NCI-H526 treated with DMSO at 0.1 percent for 48 hours (cell line): ENCODE measurements at regions not wholly inside any gene's neighbourhood (a gene's known extent, or its start where the extent isn't known, plus 50 kb on each side); places are given as distances from the start of the nearest gene placed in this dataset.
"Not testable (repeated sequence)": the region's sequence is repeated elsewhere in the genome, so short reads cannot be mapped to it uniquely, and the experiment has no call there.

Experiments
- DNase-seq: peaks from one replicate; lab custom pipeline; 2025; lab: John Stamatoyannopoulos, UW

DNA sequence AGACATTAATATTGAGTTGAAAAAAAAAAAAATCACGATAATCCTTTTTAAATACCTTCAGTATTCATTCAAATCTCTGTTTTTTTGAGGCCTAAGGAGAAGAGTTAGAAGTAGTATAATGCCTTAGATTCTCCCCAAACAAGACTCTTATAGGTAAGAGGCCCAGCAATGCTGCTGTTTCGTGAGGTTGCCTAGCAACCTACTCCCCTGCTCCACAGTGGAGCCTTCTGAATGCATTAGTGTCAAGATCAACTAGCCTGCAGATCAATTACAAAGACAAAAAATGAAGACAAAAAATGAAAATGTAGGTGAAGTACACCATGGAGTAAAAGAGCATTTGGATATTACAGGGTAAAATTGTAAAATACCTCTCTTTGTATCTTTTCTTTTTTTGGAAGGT lies 229.8 kb upstream of the LUZP2 start:
- DNase-seq = no peak

DNA sequence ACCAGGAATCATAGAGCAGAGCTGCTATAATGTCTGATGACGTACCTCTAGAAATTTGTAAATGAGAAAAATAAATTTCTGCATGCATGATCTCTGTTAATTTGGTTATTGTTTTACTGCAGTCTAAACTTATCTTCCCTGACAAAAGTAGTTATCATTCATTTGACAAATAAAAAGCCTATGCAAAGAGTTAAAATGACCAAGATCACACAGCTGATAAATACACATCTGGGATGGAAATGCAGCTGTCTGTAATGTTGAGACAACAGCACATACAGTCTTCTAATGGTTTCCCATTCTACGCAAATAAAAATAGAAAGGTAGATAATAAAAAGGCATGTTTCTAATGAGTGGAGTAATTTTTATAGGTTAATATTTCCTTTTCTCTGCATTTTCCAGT lies 225.1 kb upstream of the LUZP2 start:
- no peak for DNase-seq

DNA sequence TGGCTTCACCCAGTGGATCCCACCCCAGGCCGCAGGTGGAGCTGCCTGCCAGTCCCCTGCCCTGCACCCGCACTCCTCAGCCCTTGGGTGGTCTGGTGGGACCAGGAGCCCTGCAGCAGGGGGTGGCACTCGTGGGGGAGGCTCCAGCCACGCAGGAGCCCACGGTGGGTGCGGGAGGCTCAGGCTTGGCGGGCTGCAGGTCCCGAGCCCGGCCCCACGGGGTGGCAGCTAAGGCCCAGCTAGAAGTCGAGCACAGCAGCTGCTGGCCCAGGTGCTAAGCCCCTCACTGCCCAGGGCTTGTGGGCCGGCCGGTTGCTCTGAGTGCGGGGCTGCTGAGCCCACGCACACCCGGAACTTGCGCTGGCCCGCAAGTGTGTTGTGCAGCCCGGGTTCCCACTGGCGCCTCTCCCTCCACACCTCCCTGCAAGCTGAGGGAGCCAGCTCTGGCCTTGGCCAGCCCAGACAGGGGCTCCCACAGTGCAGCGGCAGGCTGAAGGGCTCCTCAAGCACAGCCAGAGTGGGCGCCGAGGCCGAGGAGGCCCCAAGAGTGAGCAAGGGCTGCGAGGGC lies 222.6 kb upstream of the LUZP2 start:
- not testable (repeated sequence) for DNase-seq

GRCh38 chr11:24286238-24286637 lies 210.6 kb upstream of the LUZP2 start:
- no peak for DNase-seq

GRCh38 chr11:24289301-24289700 lies 207.6 kb upstream of the LUZP2 start:
- no peak for DNase-seq

DNA sequence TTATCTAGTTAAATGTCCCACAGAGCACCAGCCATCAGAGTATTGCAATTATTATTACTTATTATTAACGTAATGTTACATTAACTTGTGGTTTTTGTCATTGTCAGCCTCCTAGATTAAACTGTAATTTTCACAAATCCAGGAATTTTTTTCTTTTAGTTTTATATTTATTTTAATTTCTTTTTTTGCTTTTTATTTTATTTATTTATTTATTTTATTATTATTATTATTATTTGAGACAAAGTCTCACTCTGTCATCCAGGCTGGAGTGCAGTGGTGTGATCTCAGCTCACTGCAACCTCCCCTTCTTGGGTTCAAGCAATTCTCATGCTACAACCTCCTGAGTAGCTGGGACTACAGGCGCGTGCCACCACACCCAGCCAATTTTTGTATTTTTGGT lies 202.9 kb upstream of the LUZP2 start:
- no peak for DNase-seq

GRCh38 chr11:24295360-24295759 lies 201.5 kb upstream of the LUZP2 start:
- DNase-seq = no peak

DNA sequence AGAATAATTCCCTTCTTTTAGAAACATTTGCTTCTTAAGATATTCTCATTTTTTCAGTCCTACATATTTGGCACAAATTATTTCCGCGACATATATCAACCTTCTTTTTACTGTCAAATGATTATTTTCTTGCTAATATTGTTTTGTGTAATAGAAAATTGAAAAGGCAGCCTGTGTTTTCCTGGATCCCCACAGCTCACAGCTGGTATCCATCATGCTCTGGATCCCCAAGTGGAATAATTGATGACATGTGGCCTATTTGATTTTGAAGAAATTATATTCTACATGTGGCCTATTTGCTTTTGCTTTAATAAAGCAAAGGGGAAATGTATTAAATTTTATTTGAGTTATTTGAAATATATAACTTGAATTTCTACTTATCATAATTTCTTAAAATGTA lies 199.4 kb upstream of the LUZP2 start:
- no peak for DNase-seq

- DNase-seq = no peak
Observed at GRCh38 chr11:24298146-24298545, 198.7 kb upstream of the LUZP2 start.

DNA sequence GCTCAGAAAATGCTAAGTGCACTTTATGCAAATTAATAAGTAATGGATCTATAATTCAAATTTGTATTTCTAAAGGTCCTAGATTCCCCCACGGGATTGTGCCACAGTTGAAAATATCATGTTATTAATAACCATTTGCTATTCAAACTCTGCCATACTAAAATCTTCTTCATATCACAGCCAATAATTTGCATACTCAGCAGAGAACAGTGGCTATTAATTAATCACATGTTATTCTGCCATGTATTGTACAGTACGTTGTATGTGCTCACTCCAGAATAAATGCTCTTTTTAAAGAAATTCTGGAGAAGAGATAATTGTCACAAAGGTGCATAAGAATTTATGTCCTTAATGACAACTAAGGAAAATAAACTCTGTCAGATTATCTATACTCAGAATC lies 184.9 kb upstream of the LUZP2 start:
- DNase-seq = no peak

GRCh38 chr11:24312464-24313238 lies 184.2 kb upstream of the LUZP2 start:
- DNase-seq = no peak

DNA sequence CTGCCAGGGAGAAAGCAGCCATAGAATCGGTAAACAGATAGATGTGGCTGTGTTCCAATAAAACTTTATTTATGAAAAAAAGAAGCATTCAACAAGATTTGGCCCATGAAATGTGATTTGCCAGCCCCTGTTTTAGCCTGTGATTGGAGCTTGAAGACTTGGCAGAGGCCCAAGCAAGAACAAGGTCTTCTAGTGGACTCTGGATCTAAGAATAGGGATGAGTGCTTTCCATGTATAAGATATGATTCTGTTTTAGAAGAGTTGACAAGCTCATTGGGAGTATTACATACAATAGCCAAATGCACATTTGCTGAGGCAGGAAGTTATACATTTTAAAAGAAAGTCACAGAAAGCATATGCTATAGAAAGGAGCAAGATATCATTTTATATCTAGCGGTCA lies 175.6 kb upstream of the LUZP2 start:
- no peak for DNase-seq

DNA sequence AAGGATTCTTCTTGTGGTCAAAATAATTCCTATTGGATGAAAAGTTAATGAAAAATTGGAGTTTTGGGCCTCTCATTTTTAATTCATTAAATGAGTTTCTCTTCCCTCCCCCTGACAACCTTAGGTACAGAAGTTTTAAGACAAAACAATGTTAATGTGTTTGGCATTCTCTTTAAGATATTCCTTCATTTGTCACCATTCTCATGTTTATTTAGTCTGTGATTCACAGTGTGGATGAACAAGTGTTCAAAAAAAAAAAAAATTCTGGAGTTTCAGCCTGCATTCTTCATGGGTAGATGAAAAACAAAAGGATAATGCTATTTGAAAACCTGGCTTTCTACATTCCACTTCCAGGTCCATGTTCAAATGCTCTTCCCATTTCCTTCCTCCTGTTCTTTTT lies 172.6 kb upstream of the LUZP2 start:
- no peak for DNase-seq

DNA sequence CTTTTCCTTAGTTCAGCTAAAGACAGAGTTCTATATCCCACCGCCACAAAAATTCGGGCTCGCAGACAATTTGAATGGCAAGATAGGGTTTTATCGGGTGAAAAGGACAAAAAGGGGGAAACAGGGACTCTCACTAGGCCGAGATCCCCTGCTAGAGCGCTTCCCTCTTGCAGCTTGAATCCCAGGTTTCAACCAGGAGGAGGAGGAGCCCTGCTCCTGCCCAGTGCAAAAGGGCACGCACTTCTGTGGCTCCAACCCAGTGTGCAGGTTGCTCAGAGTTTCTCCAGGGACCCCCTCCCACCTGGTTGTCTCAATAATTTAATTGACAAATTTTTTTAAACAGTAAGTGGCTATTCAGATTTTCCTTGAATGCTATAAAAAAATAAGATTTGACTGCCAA lies 152.6 kb upstream of the LUZP2 start:
- DNase-seq = no peak

DNA sequence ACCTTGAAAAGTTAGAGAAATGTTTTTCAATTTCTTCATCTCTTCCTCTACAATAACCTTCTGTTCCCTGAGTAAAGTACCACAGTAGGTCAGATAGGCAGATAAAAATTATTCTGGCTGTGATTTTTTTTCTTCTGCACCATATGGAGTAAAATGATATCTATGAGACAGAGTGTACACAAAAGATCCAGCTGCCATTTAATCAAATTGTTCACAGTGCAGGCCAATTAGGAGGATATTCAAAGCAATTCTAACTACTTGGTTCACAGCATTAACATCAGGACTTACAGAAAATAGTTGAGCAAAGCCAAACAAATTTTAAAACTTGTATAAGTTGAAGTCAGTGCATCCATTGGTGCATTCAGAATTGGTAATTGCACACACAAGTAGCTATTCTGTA lies 147.9 kb upstream of the LUZP2 start:
- no peak for DNase-seq

GRCh38 chr11:24351179-24351578 lies 145.7 kb upstream of the LUZP2 start:
- DNase-seq = no peak

GRCh38 chr11:24356501-24356900 lies 140.4 kb upstream of the LUZP2 start:
- DNase-seq = no peak

DNA sequence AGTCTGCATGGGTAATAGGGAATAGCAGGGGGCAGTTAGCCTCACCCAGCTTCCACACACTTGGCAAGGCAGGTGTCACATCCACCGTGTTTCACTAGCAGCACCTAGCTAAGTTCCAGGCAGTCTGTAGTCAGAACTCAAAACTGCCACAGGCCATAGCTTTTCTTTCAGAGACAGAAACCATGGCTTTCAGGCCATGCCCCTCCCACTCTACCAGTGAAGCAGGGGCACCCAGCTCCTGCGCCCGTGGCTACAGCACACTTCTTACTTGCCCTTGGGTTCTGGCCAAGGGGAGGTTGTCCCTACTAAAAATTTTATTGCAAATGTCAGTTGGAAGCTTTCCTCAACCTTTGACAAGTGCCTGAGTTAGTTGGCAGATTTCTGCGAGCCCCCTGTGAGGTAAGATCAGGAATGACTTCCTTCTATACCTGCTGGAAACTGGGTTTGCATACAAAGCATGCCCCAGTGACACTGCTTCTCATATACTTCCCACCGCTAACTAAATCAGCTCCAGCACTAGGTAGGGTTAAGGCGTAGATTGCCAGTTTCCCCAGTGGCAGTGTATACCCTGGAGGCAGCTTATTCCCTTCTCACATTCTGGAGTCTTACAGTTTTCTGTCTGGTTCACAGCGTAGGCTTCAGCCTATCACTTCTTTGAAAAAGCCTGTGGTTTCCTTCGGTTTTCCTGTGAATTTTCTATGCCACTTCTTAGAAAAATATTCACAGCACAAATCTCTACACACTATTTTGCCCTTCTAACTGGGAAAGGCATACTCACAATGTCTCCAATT lies 139.0 kb upstream of the LUZP2 start:
- DNase-seq = no peak

GRCh38 chr11:24372491-24372890 lies 124.4 kb upstream of the LUZP2 start:
- no peak for DNase-seq

- no peak for DNase-seq
Observed at GRCh38 chr11:24373516-24373915, 123.3 kb upstream of the LUZP2 start.

DNA sequence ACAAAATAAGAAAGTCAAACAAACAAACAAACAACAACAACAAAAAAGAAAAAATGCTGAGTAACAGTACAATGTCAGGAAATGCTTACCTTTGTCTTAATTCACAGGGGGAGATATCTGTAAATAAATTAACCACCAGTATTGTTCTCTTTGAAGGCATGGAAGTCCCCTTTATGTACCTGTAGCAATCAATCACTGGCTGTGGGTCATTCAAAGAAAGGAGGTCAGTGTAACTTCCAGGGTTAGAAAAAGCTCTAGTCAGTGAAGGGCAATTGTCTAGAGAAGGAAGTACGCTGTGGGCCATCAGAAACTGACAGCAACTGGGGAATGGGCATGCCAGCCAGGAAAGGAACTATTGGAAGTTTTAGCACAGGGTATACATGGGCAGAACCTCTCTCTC lies 121.5 kb upstream of the LUZP2 start:
- DNase-seq = no peak

GRCh38 chr11:24375931-24376330 lies 120.9 kb upstream of the LUZP2 start:
- no peak for DNase-seq

GRCh38 chr11:24383137-24383536 lies 113.7 kb upstream of the LUZP2 start:
- DNase-seq = no peak
